GM18951 (cell line): ENCODE measurements at regions not wholly inside any gene's neighbourhood (a gene's known extent, or its start where the extent isn't known, plus 50 kb on each side); places are given as distances from the start of the nearest gene placed in this dataset.

ENCODE experiments used
- POLR2A ChIP-seq: IDR thresholded peaks from 4 replicates; pipeline ENCODE4 v1.6.1; 2011; ENCODE audit warnings: mild to moderate bottlenecking; ENCODE audit not compliant: insufficient read length, insufficient read depth; ENCODE audit errors: extremely low read depth
- in situ Hi-C: fragments of 300-500 bp; cut with MboI; formaldehyde crosslinking; loops from one replicate; pipeline ENCODE4 v1.12.0; 2022; ENCODE audit warnings: low sequenced_read_pairs, mixed read lengths, inconsistent platforms; ENCODE audit not compliant: unreplicated experiment

GRCh38 chr7:16167526-16167925 is 253.8 kb downstream of the CRPPA start:
- TF ChIP-seq POLR2A: no peak
- in situ Hi-C loops: no loop called here

DNA sequence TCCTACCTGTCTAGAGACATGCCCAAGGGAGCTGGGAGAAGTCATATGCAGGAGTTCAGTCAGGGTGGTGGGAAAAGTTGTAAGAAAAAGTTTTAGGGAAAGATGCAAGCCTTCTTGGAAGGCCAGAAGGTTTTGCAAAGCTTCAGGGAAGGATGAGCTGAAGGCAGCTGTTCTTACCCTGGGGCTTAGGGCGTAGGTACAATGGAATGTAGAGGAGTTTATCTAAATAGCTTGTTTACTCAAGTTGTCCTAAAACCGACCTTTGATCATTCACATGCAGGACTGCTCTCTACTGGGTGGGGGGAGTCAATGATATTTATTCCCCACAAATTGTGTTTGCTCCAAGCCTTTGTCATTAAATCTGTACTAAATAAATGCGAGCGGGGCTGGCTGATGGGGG is 277.0 kb downstream of the CRPPA start:
- no peak for TF ChIP-seq POLR2A
- in situ Hi-C loops: no loop called here

- TF ChIP-seq POLR2A: no peak
- in situ Hi-C loops: no loop called here
Observed at GRCh38 chr7:16137944-16138343, 283.4 kb downstream of the CRPPA start.

DNA sequence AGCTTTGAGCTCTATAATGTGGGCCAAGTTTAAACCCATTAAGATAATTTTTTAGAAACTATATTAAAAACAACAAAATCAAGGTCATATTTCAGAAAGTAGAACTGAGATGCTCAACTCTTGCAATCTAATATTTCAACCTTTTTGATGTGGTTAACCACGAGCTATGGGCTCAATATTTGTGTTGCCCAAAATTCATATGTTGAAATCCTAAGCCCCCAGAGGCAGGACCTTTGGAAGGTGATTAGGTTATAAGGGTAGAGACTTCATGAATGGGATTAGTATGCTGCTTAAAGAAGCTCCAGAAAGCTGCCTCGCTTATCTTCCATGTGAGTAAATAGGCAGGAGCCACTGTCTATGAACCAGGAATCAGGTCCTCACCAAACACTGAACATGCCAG is 284.4 kb downstream of the CRPPA start:
- no peak for TF ChIP-seq POLR2A
- in situ Hi-C loops: no loop called here

DNA sequence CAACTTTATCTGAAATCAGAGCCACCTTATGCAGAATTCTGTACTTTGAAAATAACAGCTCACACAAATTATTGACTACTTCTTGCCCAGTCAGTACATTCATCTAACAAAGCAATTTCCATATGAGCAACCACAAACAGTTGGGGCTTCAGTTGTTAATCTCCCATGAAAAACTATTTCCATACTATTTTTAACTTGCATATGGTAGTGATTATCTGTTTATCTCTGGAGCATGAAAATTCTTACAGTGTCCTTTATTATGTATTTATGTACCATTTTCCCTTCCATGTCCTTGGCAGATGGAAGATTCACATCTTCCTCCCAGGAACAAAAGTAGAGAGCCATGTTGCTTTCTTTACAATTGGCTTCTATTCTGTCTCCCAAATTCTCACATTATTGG is 285.7 kb downstream of the CRPPA start:
- in situ Hi-C loops: no loop called here
- no peak for TF ChIP-seq POLR2A

DNA sequence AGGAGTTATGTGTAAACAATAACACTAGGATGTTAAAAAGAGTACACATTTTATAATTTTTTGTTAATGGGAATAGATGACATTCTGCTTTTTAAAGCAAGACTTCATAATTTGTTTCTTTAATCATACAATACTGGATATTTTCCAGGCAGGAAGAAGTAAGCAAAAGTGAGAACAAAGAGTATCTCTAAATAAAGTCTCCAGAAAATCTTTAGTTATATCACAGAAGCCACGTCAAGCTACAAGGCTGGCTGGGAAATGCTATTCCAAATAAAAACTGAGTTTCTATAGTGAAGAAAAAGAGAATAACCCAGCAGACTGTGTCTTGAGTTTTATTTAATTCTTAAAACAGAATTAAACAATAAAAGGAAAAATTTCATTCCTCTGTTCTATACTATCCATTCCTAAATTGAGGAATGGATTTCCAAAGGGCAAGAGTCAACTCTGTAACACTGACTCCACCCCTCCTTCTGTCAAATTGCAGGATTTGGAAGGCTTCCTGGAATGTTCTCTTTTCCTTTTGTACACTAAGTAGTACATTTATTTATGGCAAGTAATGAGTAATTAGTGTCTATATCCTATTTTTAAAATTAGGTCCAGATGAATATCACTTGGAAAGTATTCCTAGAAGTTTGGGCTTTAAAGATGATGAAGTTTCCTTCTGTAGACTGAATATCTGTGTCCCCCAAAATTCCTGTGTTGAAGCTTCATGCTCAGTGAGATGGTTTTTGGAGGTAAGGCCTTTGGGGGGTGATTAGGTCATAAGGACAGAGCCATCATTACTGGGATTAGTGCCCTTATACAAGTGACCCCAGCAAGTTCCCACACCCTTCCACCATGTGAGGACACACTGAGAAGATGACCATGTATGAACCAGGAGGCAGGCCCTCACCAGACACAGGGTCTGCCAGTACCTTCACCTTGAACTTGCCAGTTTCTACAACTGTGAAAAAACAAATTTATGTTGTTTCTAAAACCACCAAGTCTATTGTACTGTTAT is 290.9 kb downstream of the CRPPA start:
- in situ Hi-C loops: no loop called here

GRCh38 chr7:16129431-16130110 is 291.8 kb downstream of the CRPPA start:
- no peak for TF ChIP-seq POLR2A
- in situ Hi-C loops: no loop called here

More for the DNA sequence above, 290.9 kb downstream of the CRPPA start:
- TF ChIP-seq POLR2A: no peak

DNA sequence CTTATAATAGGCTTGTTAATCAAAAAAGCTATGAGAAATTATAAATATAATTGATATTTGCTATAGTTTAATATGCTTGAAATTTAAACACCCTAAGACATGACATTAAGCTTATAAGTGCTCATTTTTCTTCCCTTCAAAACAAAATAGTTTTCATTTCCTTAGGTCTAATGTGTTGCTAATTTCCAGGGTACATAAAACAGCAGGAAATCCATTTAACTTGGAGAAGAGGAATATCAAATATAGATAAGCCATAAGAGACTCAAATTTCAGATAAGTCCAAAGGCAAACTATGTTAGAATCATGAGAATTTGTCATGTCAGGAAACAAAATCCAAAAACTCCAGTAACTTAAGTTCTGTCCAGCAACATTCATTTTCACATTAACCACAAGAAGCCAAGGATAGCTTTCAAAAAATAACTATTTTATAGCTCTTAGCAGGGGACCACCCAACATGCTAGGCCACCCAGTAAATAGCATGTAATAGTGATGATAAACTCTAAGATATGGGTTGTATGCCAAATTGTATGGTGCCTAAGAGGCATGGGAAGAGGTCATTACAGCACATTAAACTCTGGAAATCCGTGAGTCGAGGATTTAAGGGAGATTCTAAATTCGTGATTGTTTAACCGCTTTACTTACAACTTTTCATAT is 298.1 kb downstream of the CRPPA start:
- in situ Hi-C loops: no loop called here
- TF ChIP-seq POLR2A: no peak

DNA sequence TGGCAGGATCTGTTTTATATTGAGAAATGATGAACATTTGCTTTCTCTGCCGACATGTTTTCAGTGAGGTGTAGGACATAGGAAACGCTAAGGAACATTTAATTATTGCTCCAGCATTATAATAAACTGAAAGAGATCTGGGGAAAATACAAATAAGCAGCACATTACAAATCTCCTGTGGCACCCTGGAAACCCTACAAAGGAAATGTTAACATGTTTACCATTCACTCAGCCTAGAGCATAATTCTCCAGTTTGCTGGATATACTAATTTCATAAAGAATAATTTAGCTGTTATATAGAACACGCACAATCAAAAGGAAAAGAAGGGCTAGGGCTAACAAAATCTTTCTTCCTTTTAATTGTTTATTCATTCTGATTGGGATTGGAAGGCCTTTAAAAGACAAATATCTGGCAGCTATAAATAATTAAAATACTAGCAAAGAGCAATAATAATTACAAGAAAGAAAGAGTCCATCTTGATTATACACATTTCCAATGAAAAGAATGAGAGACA is 299.4 kb downstream of the CRPPA start:
- in situ Hi-C loops: no loop called here
- TF ChIP-seq POLR2A: no peak

DNA sequence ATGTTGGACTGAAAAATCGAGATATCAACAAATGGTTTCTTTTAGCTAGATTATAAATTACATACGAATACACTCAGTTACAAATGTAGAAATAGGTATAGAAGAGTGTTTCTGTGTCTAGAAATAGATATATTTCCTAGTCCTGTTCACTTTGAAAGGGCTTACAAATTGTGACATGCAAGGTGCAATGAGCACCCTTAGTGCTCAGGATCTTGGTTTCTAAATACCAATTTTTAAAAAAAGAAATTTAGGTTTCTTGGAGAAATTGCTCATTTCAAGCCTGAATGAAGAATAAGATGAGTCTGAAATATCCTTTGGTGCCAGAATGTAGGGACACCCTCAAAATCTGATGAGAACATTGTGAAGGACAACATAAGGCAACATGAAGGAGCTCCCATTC is 306.0 kb downstream of the CRPPA start:
- in situ Hi-C loops: no loop called here
- TF ChIP-seq POLR2A: no peak

DNA sequence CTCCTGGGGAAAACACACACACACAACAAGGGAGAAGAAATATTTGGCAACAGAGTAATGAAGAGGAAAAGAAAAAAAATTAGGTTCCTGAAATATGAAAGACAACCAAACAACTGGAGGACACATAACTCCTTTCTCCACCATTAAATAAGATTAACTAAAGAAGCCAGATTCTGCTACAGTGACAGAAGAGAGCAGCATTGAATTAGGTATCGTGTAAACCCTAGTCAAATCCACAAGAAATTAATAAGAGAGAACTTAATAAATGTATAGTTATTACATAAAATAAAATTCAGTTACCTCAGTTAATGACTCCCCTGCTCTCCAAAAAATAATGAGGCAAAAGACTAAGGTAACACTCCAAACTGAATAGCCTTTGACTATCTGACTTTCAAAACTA is 306.7 kb downstream of the CRPPA start:
- in situ Hi-C loops: no loop called here
- TF ChIP-seq POLR2A: no peak

GRCh38 chr7:16114071-16114470 is 307.3 kb downstream of the CRPPA start:
- in situ Hi-C loops: no loop called here

GRCh38 chr7:16113058-16113457 is 308.3 kb downstream of the CRPPA start:
- in situ Hi-C loops: no loop called here

More at GRCh38 chr7:16114071-16114470, 307.3 kb downstream of the CRPPA start:
- no peak for TF ChIP-seq POLR2A

More at GRCh38 chr7:16113058-16113457, 308.3 kb downstream of the CRPPA start:
- TF ChIP-seq POLR2A: no peak
